ENCODE measurements at regions not wholly inside any gene's neighbourhood (a gene's known extent, or its start where the extent isn't known, plus 50 kb on each side); places are given as distances from the start of the nearest gene placed in this dataset.

GRCh38 chr1:200265881-200266280 lies 144.0 kb downstream of the ZNF281 start:
- TF ChIP-seq POLR2AphosphoS5 (IDR thresholded peaks at IDR 0.05), result no peak
- TF ChIP-seq POLR2A (IDR thresholded peaks at IDR 0.05), result no peak
- no peak for TF ChIP-seq EP300 (IDR thresholded peaks at IDR 0.05)
- no peak for TF ChIP-seq CTCF (IDR thresholded peaks at IDR 0.05)
- WGBS, 2 donors, result 79 to 91% methylated on average over 5 of the region's 5 CpGs
- DNase-seq, result no peak
- H3K27me3 ChIP-seq, result no peaks in the 10 kb centered on the region
- H3K27ac ChIP-seq, result no peak overlapping the region
- H3K4me1 ChIP-seq, result no peaks in the 10 kb centered on the region
- H3K9me3 ChIP-seq, result no peaks in the 10 kb centered on the region
- H3K4me3 ChIP-seq, result no peak overlapping the region
- H3K36me3 ChIP-seq, result no peaks in the 10 kb centered on the region
- intact Hi-C loops (cut with DNase I), result no loop called here

- no peak overlapping the region for H3K27ac ChIP-seq
- H3K4me1 ChIP-seq, result no peaks in the 10 kb centered on the region
- 97 to 98% methylated on average over 1 of the region's 1 CpG for WGBS, 2 donors
- no peaks in the 10 kb centered on the region for H3K9me3 ChIP-seq
- no peak for DNase-seq
- no peaks in the 10 kb centered on the region for H3K27me3 ChIP-seq
- no peak overlapping the region for H3K4me3 ChIP-seq
- no peaks in the 10 kb centered on the region for H3K36me3 ChIP-seq
- intact Hi-C loops (cut with DNase I), result no loop called here
- TF ChIP-seq CTCF (IDR thresholded peaks at IDR 0.05) (no peak), EP300 (IDR thresholded peaks at IDR 0.05) (no peak), POLR2A (IDR thresholded peaks at IDR 0.05) (no peak), POLR2AphosphoS5 (IDR thresholded peaks at IDR 0.05) (no peak)
Observed at GRCh38 chr1:200265104-200265503, 144.7 kb downstream of the ZNF281 start.

GRCh38 chr1:200263203-200263602 lies 146.6 kb downstream of the ZNF281 start:
- no peak for DNase-seq
- H3K27ac ChIP-seq, result no peak overlapping the region
- no peak overlapping the region for H3K4me3 ChIP-seq
- no peaks in the 10 kb centered on the region for H3K27me3 ChIP-seq
- H3K36me3 ChIP-seq, result no peaks in the 10 kb centered on the region
- no peaks in the 10 kb centered on the region for H3K9me3 ChIP-seq
- 76 to 85% methylated on average over 3 of the region's 3 CpGs for WGBS, 2 donors
- TF ChIP-seq EP300 (IDR thresholded peaks at IDR 0.05) (no peak), CTCF (IDR thresholded peaks at IDR 0.05) (no peak), POLR2AphosphoS5 (IDR thresholded peaks at IDR 0.05) (no peak), POLR2A (IDR thresholded peaks at IDR 0.05) (no peak)
- intact Hi-C loops (cut with DNase I), result no loop called here
- H3K4me1 ChIP-seq, result no peaks in the 10 kb centered on the region

GRCh38 chr1:200262326-200262965 lies 147.4 kb downstream of the ZNF281 start:
- Histone ChIP-seq H3K36me3 (no peaks in the 10 kb centered on the region), H3K27ac (no peak overlapping the region), H3K4me1 (no peaks in the 10 kb centered on the region), H3K9me3 (no peaks in the 10 kb centered on the region), H3K4me3 (no peak overlapping the region), H3K27me3 (no peaks in the 10 kb centered on the region)
- WGBS, 2 donors, result 86 to 90% methylated on average over 7 of the region's 7 CpGs
- TF ChIP-seq EP300 (IDR thresholded peaks at IDR 0.05) (no peak), CTCF (IDR thresholded peaks at IDR 0.05) (no peak), POLR2A (IDR thresholded peaks at IDR 0.05) (no peak), POLR2AphosphoS5 (IDR thresholded peaks at IDR 0.05) (no peak)
- intact Hi-C loops (cut with DNase I), result no loop called here
- DNase-seq, result no peak
